ENCODE measurements at regions not wholly inside any gene's neighbourhood (a gene's known extent, or its start where the extent isn't known, plus 50 kb on each side); places are given as distances from the start of the nearest gene placed in this dataset.

DNA sequence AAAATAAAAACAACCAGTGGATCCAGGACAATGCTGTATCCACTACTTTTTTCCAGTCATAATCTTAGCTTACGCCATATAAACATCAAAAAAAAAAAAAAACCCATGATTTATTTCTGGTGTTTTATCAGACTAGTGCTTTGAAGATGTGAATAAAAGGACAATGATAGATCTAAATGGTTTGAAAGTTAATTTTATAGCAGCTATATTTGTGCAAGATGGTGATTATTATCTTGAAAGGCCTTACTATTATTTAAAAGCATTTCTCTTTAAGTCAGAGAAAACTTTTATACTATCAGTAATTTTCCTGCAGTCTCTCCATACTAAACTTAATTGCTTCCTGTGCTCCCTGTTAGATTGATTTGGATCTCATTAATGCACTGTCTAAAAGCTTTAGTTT lies 670.3 kb downstream of the TBL1XR1 start:
- Histone ChIP-seq H3K4me1 (peaks cover 9% of the 10 kb centered on the region), H3K4me3 (no peak overlapping the region), H3K36me3 (no peaks in the 10 kb centered on the region), H3K27ac (no peak overlapping the region), H3K27me3 (no peaks in the 10 kb centered on the region), H3K9me3 (replicated peaks) (no peaks in the 10 kb centered on the region)
- DNase-seq: no peak

DNA sequence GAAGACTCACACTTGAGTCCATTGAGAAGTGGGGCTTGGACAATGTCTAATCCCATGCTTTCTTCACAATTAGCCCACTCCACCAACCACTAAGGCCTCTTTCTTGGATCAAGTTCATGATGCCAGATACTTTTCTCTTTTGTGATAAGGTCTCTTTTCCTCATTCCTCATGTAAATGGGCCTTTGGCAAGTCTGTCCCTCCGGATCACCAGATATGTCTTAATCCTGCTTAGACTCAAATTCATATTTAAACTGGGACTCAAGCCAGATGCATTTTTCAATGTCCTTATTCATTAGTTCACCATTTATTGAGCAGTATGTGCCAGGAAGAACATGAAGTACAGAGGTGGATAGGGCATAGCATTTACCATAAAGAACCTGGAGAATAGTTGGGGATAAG lies 671.1 kb downstream of the TBL1XR1 start:
- H3K9me3 ChIP-seq (replicated peaks): no peaks in the 10 kb centered on the region
- peaks cover 15% of the 10 kb centered on the region for H3K4me1 ChIP-seq
- DNase-seq: no peak
- no peaks in the 10 kb centered on the region for H3K27me3 ChIP-seq
- H3K36me3 ChIP-seq: no peaks in the 10 kb centered on the region
- H3K27ac ChIP-seq: no peak overlapping the region
- no peak overlapping the region for H3K4me3 ChIP-seq

DNA sequence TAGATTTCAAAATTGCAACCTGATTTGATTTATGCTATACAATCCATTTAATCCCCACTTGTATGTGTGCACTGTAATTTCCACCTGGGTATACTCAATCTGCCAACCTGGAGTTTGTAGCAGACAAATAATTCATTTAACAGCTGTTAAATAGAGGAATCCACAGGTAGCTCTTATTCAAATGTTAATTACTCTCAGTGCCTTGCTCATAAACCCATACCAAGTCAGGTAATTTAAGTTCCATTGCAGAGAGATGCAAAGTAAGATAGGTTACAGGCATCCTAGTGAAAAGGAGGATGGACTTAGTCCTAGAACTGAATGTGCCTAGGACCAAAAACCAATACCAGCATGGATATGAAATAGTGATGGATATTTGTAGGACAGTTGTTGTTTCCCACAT lies 674.2 kb downstream of the TBL1XR1 start:
- Histone ChIP-seq H3K36me3 (no peaks in the 10 kb centered on the region), H3K9me3 (replicated peaks) (no peaks in the 10 kb centered on the region), H3K4me3 (no peak overlapping the region), H3K4me1 (peaks cover 24% of the 10 kb centered on the region), H3K27ac (no peak overlapping the region), H3K27me3 (no peaks in the 10 kb centered on the region)
- no peak for DNase-seq

DNA sequence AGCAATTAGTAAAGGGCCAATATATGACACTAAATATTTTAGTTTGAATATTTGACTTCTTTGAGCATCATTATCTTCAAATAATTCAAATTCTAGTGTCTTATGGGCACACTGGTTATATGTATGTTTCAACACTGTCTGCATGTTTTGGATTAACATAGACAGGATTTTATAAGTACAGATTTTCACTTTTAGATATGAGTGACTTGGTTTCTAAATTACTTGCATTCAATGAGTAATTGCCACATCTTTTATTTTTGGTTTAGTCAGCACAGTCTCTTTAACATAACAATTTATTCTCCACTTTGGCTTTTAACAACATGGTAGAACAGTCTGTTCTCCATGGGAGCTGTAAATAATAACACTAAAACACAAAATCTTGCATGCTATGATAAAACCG lies 674.8 kb downstream of the TBL1XR1 start:
- DNase-seq: no peak
- no peak overlapping the region for H3K4me3 ChIP-seq
- H3K9me3 ChIP-seq (replicated peaks): no peaks in the 10 kb centered on the region

DNA sequence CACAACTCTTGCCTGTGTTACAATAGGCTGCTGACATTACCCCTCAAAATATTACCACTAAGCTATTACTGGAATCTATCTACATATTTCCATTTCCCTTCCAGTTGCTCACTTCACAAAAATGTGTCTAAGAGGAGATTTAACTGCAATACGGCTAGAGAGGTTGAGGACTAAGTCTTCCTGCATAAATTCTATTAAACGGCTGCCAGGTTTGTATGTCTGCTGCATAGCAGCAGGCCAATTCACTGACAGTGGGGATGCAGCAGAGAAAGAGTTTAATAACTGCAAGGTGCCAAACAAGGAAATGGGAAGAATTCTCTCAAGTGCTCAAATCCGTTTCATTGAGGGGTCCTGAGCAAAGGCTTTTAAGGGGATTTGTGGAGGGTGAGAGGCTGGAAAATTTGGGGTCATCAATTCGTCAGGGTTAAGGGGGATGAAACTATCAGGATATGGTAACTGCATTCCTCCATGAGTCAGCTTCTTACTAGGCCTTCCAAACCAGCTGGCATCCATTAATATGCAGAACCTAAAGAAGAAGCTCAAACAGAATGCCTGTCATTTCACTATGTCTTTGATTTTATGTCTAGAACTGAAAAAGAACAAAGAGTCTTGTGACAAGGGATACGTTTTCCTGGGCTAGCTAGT lies 675.6 kb downstream of the TBL1XR1 start:
- H3K36me3 ChIP-seq: no peaks in the 10 kb centered on the region
- H3K27ac ChIP-seq: peak overlapping the region; percentile 94
- H3K4me3 ChIP-seq: no peak overlapping the region
- DNase-seq: peak; percentile 65 to 83
- no peaks in the 10 kb centered on the region for H3K9me3 ChIP-seq (replicated peaks)
- H3K27me3 ChIP-seq: no peaks in the 10 kb centered on the region
- peaks cover 24% of the 10 kb centered on the region for H3K4me1 ChIP-seq

More for the DNA sequence above, 674.8 kb downstream of the TBL1XR1 start:
- Histone ChIP-seq H3K27ac (peak overlapping the region; percentile 94), H3K36me3 (no peaks in the 10 kb centered on the region), H3K27me3 (no peaks in the 10 kb centered on the region), H3K4me1 (peaks cover 24% of the 10 kb centered on the region)

DNA sequence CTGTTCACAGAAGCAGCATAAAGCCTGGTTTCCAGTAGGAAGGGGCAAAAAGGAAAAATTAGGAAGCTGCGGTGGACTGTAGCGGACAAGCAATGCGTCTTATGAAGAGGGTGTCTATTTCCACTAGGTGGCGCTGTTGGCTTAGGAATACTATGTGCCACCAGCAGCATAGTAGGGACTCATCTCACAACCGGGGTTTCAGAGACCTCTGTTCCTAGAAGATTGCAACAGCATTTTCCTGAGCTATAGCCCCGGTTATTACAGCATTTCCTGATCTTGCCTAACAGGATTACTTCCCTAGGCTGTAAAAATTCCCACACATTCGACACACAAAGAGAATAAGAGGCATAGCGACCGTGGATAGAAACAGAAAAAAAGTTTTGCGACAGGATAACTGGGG lies 683.0 kb downstream of the TBL1XR1 start:
- Histone ChIP-seq H3K36me3 (no peaks in the 10 kb centered on the region), H3K27ac (no peak overlapping the region), H3K27me3 (no peaks in the 10 kb centered on the region), H3K4me3 (no peak overlapping the region), H3K9me3 (replicated peaks) (no peaks in the 10 kb centered on the region), H3K4me1 (no peaks in the 10 kb centered on the region)
- peak; percentile 50 to 79 for DNase-seq

DNA sequence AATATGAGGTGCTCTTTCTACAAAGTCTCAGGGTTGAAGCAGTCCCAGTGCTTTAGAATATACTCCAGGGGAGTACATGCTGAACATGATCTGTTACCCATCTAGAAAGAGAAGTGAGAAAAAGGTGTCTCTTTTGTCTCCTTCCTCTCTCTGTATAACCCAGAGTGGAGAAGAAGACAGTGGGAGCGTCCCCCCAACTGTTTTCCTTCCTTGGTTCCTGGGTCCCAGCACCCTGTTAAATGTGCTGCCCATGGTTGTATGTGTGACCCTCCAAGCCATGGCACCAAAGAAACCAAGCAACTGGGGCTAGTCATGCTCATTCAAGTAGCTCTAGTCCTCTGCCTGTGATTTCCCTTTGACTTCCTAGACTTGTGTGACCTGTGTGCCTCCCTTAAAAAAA lies 683.7 kb downstream of the TBL1XR1 start:
- no peaks in the 10 kb centered on the region for H3K27me3 ChIP-seq
- H3K36me3 ChIP-seq: no peaks in the 10 kb centered on the region
- no peaks in the 10 kb centered on the region for H3K9me3 ChIP-seq (replicated peaks)
- H3K27ac ChIP-seq: no peak overlapping the region
- no peak overlapping the region for H3K4me3 ChIP-seq
- peak in 1 of 2 experiments; percentile 15 for DNase-seq
- no peaks in the 10 kb centered on the region for H3K4me1 ChIP-seq

DNA sequence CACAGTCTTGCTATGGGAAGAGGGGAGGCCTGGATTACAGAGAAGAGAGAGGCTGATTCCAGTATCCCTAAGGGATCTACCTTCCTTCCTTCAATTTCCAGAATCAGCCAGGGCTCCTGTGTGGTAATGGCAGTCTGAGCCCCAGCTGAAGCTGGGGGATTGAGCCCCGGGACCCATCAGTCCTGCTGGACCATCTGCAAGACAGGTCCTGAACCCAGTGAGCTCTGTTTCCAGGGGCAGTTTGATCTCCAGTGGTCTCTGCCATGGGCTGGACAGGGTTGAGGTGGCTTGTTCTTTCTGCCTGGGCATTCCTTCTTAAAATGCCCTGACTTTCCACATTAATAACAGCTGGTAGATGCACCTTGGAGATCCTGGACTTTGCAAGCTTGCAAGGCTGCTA lies 685.2 kb downstream of the TBL1XR1 start:
- H3K27me3 ChIP-seq: no peaks in the 10 kb centered on the region
- H3K27ac ChIP-seq: no peak overlapping the region
- H3K4me3 ChIP-seq: no peak overlapping the region
- H3K9me3 ChIP-seq (replicated peaks): no peaks in the 10 kb centered on the region
- no peak for DNase-seq
- H3K36me3 ChIP-seq: no peaks in the 10 kb centered on the region
- no peaks in the 10 kb centered on the region for H3K4me1 ChIP-seq

DNA sequence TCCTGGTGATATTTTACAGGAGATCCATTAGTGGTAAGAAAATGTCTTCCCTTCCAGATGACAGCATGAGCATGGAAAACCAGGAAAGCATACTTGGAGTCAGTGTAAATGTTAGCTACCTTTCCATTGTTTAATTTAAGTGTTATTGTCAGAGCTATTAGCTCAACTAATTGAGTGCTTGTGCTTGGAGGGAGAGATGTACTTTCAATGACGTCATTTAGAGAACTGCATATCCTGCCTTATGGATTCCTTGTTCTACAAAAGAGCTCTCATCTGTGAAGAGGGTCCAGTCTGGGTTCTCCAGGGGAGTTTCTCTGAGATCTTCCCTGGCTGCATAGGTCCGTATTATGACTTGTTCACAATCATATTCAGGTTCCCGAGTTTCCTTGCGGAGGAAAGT lies 687.2 kb downstream of the TBL1XR1 start:
- no peaks in the 10 kb centered on the region for H3K36me3 ChIP-seq
- no peaks in the 10 kb centered on the region for H3K9me3 ChIP-seq (replicated peaks)
- H3K4me3 ChIP-seq: no peak overlapping the region
- H3K27me3 ChIP-seq: no peaks in the 10 kb centered on the region
- H3K4me1 ChIP-seq: no peaks in the 10 kb centered on the region
- no peak for DNase-seq
- H3K27ac ChIP-seq: no peak overlapping the region

DNA sequence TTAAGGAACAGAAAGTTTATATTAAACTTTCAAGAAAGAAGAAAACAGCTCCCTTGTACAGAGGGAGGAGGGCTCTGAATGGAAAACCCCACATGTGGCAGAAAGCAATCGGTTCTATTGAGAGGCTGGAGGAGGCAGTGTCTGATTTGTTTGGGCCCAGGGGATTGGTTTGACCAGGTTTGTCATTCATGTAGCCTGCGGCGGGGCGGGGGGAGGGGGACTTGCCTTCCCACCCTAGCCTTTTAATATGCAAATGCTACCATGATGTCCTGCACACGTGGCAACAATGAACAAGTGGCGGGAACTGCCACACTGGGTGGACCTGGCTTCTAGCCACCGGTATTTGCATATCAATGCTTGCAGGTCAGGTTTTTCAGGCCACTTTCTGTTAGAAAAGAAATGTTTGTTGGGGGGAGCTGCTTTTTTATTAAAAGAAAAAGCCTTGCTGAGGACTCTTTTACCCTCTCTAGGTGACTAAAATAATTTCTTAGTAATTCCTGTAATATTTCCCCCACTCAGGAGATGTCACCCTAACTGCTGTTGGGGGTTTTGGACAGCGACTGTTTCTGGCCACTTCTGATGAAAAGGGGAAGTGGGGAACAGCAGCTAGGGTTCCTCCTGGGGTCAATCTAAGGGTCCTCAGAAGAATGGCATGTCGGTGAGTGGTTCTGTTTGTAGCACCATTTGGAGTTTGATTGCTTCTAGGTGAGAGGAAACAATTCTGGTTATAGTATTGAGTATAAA lies 691.2 kb downstream of the TBL1XR1 start:
- Histone ChIP-seq H3K9me3 (replicated peaks) (no peaks in the 10 kb centered on the region), H3K27me3 (no peaks in the 10 kb centered on the region), H3K36me3 (no peaks in the 10 kb centered on the region), H3K27ac (no peak overlapping the region), H3K4me1 (no peaks in the 10 kb centered on the region), H3K4me3 (no peak overlapping the region)
- no peak for DNase-seq

DNA sequence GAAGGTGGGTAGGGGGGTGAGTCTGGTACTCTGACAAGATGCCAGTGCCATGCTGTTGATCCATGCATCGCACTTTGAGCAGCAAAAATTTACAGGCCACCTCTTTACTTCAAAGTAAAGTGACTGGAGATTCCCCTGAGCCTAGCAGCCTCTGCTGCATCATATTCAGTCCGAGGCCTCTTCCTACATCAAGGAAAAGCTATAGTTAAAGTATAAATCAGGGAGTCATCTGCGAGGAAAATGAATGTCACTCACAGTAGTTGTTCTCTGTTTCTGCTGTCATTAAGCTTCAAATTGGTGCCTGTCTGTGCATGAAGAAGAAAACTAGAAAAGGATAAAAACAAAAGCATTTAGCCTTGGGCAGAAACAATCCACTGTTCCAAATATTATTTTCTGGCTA lies 706.2 kb downstream of the TBL1XR1 start:
- no peak for DNase-seq
- no peaks in the 10 kb centered on the region for H3K9me3 ChIP-seq (replicated peaks)
- no peaks in the 10 kb centered on the region for H3K36me3 ChIP-seq
- no peaks in the 10 kb centered on the region for H3K4me1 ChIP-seq
- H3K27ac ChIP-seq: no peak overlapping the region
- H3K4me3 ChIP-seq: no peak overlapping the region
- H3K27me3 ChIP-seq: no peaks in the 10 kb centered on the region

DNA sequence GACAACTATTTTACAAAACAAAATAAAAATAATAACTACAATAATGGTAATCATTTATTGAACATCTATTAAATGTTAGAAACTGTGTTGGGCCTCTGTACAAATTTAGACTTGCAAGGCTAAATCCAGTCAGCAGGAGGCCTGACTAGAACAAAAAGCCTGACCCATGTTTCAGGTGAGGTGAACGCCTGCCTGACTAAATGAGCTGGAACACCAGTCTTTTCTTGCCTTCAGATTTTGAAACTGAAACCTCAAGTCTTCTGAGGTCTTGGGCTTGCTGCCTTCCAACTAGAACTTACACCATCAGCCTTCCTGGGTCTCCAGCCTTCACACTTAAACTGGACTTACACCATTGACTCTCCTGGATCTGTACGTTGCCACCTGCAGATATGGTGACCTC lies 706.9 kb downstream of the TBL1XR1 start:
- Histone ChIP-seq H3K27me3 (no peaks in the 10 kb centered on the region), H3K4me1 (no peaks in the 10 kb centered on the region), H3K4me3 (no peak overlapping the region), H3K36me3 (no peaks in the 10 kb centered on the region), H3K9me3 (replicated peaks) (no peaks in the 10 kb centered on the region), H3K27ac (no peak overlapping the region)
- DNase-seq: no peak

DNA sequence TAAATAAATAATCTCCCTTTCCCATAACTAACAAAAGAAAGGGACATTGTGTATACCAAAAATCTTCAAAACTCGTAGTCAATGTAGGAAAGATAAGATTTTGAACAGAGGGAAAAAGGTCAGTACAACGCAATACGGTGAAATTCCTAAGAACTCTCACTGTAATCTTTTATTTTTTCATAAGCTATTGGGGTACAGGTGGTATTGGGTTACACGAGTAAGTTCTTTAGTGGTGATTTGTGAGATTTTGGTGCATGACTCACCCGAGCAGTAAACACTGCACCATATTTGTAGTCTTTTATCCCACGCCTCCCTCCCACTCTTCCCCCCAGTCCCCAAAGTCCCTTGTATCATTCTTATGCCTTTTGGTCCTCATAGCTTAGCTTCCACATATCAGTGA lies 718.0 kb downstream of the TBL1XR1 start:
- Histone ChIP-seq H3K27ac (no peak overlapping the region), H3K4me1 (no peaks in the 10 kb centered on the region), H3K27me3 (no peaks in the 10 kb centered on the region), H3K4me3 (no peak overlapping the region), H3K9me3 (replicated peaks) (no peaks in the 10 kb centered on the region), H3K36me3 (no peaks in the 10 kb centered on the region)
- no peak for DNase-seq

DNA sequence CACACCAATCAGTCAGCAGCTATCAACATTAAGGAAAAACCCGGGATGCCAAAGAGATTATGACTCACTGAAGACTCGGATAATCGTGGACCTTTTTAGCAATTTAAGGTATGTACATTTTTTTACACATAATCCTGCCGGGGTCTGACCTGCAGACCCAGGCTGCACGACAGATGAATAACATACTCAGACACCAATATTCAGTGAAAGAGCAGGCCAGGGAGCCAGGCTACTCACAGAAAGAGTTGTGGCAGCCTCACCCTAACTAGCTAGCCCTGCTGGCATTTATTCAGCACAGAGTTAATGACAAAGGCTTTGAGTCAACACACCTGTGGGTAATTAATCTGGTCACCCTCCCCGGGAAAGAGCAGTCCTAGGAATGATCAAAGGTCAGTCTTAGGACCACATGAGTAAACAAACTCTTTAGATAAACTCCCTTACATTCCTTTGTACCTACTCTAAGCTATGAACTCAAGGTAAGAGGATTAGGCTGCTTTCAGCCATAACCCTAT lies 727.5 kb downstream of the TBL1XR1 start:
- no peak overlapping the region for H3K27ac ChIP-seq
- H3K4me3 ChIP-seq: no peak overlapping the region
- H3K4me1 ChIP-seq: no peaks in the 10 kb centered on the region
- H3K36me3 ChIP-seq: no peaks in the 10 kb centered on the region
- peak in 1 of 2 experiments; percentile 4 for DNase-seq
- H3K9me3 ChIP-seq (replicated peaks): no peaks in the 10 kb centered on the region
- H3K27me3 ChIP-seq: no peaks in the 10 kb centered on the region

DNA sequence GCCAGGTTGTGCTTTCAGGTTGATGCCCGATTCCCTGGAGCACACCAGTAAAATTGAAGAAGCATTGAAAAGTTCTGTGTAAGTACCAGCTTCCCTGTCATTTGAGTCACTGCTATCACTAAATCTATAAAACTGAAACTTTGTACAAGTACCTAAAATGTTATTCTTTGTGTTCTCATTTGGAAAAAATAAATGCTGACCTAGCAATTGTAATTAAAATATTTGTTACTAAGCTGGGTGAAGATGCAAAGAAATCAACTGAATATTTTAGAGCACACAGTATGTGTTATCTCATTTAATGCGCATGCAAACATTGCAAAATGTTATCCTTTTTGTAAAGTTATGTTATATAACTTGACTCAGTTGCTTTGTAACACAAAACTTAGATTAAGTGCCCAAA lies 733.7 kb downstream of the TBL1XR1 start:
- DNase-seq: no peak
- Histone ChIP-seq H3K27me3 (no peaks in the 10 kb centered on the region), H3K9me3 (replicated peaks) (no peaks in the 10 kb centered on the region; the same call in 1 of the 2 replicates), H3K27ac (no peak overlapping the region), H3K36me3 (no peaks in the 10 kb centered on the region), H3K4me1 (no peaks in the 10 kb centered on the region), H3K4me3 (no peak overlapping the region)

DNA sequence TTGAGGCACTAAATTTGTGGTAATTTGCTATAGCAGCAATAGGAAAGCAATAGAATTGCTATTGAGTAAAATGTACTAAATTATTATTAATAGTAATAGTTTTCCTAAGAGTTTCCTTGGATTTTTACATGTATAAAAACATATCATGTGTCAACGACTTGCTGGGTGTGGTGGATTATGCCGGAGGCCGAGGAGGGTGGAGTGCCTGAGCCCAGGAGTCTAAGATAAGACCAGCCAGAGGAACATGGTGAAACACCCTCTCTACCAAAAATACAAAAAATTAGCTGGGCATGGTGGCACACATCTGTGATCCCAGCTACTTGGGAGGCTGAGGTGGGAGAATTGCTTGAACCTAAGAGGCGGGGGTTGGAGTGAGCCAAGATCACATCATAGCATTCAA lies 749.9 kb downstream of the TBL1XR1 start:
- Histone ChIP-seq H3K4me1 (no peaks in the 10 kb centered on the region), H3K27ac (no peak overlapping the region), H3K4me3 (no peak overlapping the region), H3K36me3 (no peaks in the 10 kb centered on the region), H3K27me3 (no peaks in the 10 kb centered on the region), H3K9me3 (replicated peaks) (no peaks in the 10 kb centered on the region)
- DNase-seq: no peak

Data from SJCRH30 (cell line).